Common myeloid progenitor, CD34-positive (primary cell): ENCODE measurements at regions not wholly inside any gene's neighbourhood (a gene's known extent, or its start where the extent isn't known, plus 50 kb on each side); places are given as distances from the start of the nearest gene placed in this dataset.

Experiments used
- CTCF ChIA-PET: fragments of 350-600 bp; sonication (Branson Sonifier 250); formaldehyde crosslinking; loops from one replicate; lab custom pipeline; 2021; ENCODE audit warnings: antibody characterized with exemption; lab: Charles Lee
- POLR2A ChIA-PET: fragments of 350-600 bp; sonication (Branson Sonifier 250); formaldehyde crosslinking; loops from one replicate; lab custom pipeline; 2021; ENCODE audit warnings: antibody characterized with exemption; lab: Charles Lee
- DNase-seq, 3 donors: peaks; one replicate each; pipeline versions ENCODE4 v3.0.0 to v3.0.0-alpha.2; 2013
- H3K27ac ChIP-seq, 2 experiments: 1 replicate in 1 of 2; 2 replicates in 1 of 2; pipeline ENCODE4 v1.7.0; 2013; ENCODE audit warnings: inconsistent platforms in 2 of 2, low read length in 2 of 2, mild to moderate bottlenecking in 2 of 2, low read depth in 1 of 2, moderate library complexity in 1 of 2; ENCODE audit not compliant: severe bottlenecking in 2 of 2, insufficient read depth in 1 of 2, poor library complexity in 1 of 2
- H3K27me3 ChIP-seq, 5 experiments: replicated peaks in 2 of 5; 1 replicate in 3 of 5; 2 replicates in 2 of 5; pipeline versions ENCODE4 v1.6.1 to v1.7.0; 2013; ENCODE audit warnings: low read length in 4 of 5, mild to moderate bottlenecking in 2 of 5, moderate library complexity in 2 of 5, inconsistent platforms in 1 of 5; ENCODE audit not compliant: insufficient read depth in 5 of 5, control insufficient read depth in 4 of 5
- H3K36me3 ChIP-seq, 4 experiments: 1 replicate in 2 of 4; 2 replicates in 2 of 4; pipeline versions ENCODE4 v1.6.1 to v1.7.0; 2013; ENCODE audit warnings: low read length in 3 of 4, control low read depth in 1 of 4, mild to moderate bottlenecking in 1 of 4; ENCODE audit not compliant: control insufficient read depth in 4 of 4, insufficient read depth in 4 of 4
- H3K4me1 ChIP-seq, 4 experiments: 1 replicate in 3 of 4; 2 replicates in 1 of 4; pipeline versions ENCODE4 v1.6.1 to v1.7.1; 2013; ENCODE audit warnings: low read length in 3 of 4, mild to moderate bottlenecking in 3 of 4, control low read depth in 1 of 4, inconsistent platforms in 1 of 4, moderate library complexity in 1 of 4; ENCODE audit not compliant: control insufficient read depth in 4 of 4, insufficient read depth in 4 of 4; ENCODE audit errors: control extremely low read depth in 1 of 4
- H3K4me3 ChIP-seq, 7 experiments: 1 replicate in 4 of 7; 2 replicates in 3 of 7; pipeline versions ENCODE4 v1.5.1 to v1.7.0; 2013; ENCODE audit warnings: mild to moderate bottlenecking in 7 of 7, low read length in 6 of 7, moderate library complexity in 6 of 7, inconsistent platforms in 2 of 7, low read depth in 2 of 7, control low read depth in 1 of 7; ENCODE audit not compliant: insufficient read depth in 4 of 7, control insufficient read depth in 1 of 7; ENCODE audit errors: extremely low read depth in 1 of 7
- H3K9me3 ChIP-seq, 5 experiments: 1 replicate in 4 of 5; 2 replicates in 1 of 5; pipeline versions ENCODE4 v1.6.1 to v1.7.1; 2013; ENCODE audit warnings: low read length in 4 of 5, mild to moderate bottlenecking in 2 of 5, inconsistent platforms in 1 of 5, low read depth in 1 of 5, moderate library complexity in 1 of 5; ENCODE audit not compliant: control insufficient read depth in 4 of 5, insufficient read depth in 2 of 5; ENCODE audit errors: control extremely low read depth in 1 of 5
- WGBS: methylation state at CpG from one replicate; pipeline ENCODE4 v1.1.5; 2013; ENCODE audit not compliant: insufficient coverage; 5-methylcytosine and 5-hydroxymethylcytosine counted together

GRCh38 chr5:96285823-96286222 is 147.2 kb downstream of the PCSK1 start:
- no peaks in the 10 kb centered on the region for H3K4me1 ChIP-seq
- no peak overlapping the region for H3K4me3 ChIP-seq
- POLR2A ChIA-PET: no interaction called here
- H3K9me3 ChIP-seq: peaks cover 0 to 2% (median 0%) of the 10 kb centered on the region in 5 experiments
- no peak overlapping the region for H3K27ac ChIP-seq
- H3K36me3 ChIP-seq: no peaks in the 10 kb centered on the region
- whole genome bisulfite sequencing: 86% methylated on average over 1 of the region's 1 CpG
- CTCF ChIA-PET: no interaction called here
- DNase-seq: no peak
- no peaks in the 10 kb centered on the region for H3K27me3 ChIP-seq

GRCh38 chr5:96284727-96285389 is 148.2 kb downstream of the PCSK1 start:
- ChIA-PET POLR2A (no interaction called here), CTCF (no interaction called here)
- Histone ChIP-seq H3K4me1 (no peaks in the 10 kb centered on the region), H3K9me3 (no peaks in the 10 kb centered on the region), H3K27ac (no peak overlapping the region), H3K4me3 (no peak overlapping the region), H3K36me3 (no peaks in the 10 kb centered on the region), H3K27me3 (no peaks in the 10 kb centered on the region)
- no peak for DNase-seq
- 100% methylated on average over 3 of the region's 4 CpGs for WGBS

GRCh38 chr5:96283589-96283988 is 149.5 kb downstream of the PCSK1 start:
- no peaks in the 10 kb centered on the region for H3K4me1 ChIP-seq
- CTCF ChIA-PET: no interaction called here
- no peak overlapping the region for H3K27ac ChIP-seq
- no peaks in the 10 kb centered on the region for H3K27me3 ChIP-seq
- WGBS: 25% methylated on average over 4 of the region's 5 CpGs
- H3K9me3 ChIP-seq: no peaks in the 10 kb centered on the region
- DNase-seq: no peak
- no peak overlapping the region for H3K4me3 ChIP-seq
- no peaks in the 10 kb centered on the region for H3K36me3 ChIP-seq
- POLR2A ChIA-PET: no interaction called here

GRCh38 chr5:96282020-96282419 is 151.0 kb downstream of the PCSK1 start:
- Histone ChIP-seq H3K4me3 (no peak overlapping the region), H3K4me1 (no peaks in the 10 kb centered on the region), H3K27me3 (no peaks in the 10 kb centered on the region), H3K9me3 (no peaks in the 10 kb centered on the region), H3K27ac (no peak overlapping the region), H3K36me3 (no peaks in the 10 kb centered on the region)
- WGBS: 100% methylated on average over 5 of the region's 8 CpGs
- ChIA-PET POLR2A (no interaction called here), CTCF (no interaction called here)
- DNase-seq: no peak

GRCh38 chr5:96280946-96281393 is 152.1 kb downstream of the PCSK1 start:
- Histone ChIP-seq H3K4me3 (no peak overlapping the region), H3K36me3 (no peaks in the 10 kb centered on the region), H3K4me1 (no peaks in the 10 kb centered on the region), H3K9me3 (no peaks in the 10 kb centered on the region), H3K27ac (no peak overlapping the region), H3K27me3 (no peaks in the 10 kb centered on the region)
- POLR2A ChIA-PET: no interaction called here
- WGBS: 83% methylated on average over 1 of the region's 2 CpGs
- DNase-seq: no peak
- CTCF ChIA-PET: no interaction called here

- no peak for DNase-seq
- no peak overlapping the region for H3K27ac ChIP-seq
- H3K4me3 ChIP-seq: no peak overlapping the region
- H3K36me3 ChIP-seq: no peaks in the 10 kb centered on the region
- CTCF ChIA-PET: no interaction called here
- no peaks in the 10 kb centered on the region for H3K9me3 ChIP-seq
- H3K27me3 ChIP-seq: no peaks in the 10 kb centered on the region
- POLR2A ChIA-PET: no interaction called here
- WGBS: 91% methylated on average over 4 of the region's 6 CpGs
- no peaks in the 10 kb centered on the region for H3K4me1 ChIP-seq
These were observed 153.1 kb downstream of the PCSK1 start for GRCh38 chr5:96279801-96280542.

- Histone ChIP-seq H3K4me1 (no peaks in the 10 kb centered on the region), H3K9me3 (no peaks in the 10 kb centered on the region), H3K4me3 (no peak overlapping the region), H3K27me3 (no peaks in the 10 kb centered on the region), H3K27ac (no peak overlapping the region), H3K36me3 (no peaks in the 10 kb centered on the region)
- WGBS: 96% methylated on average over 2 of the region's 3 CpGs
- no peak for DNase-seq
- CTCF ChIA-PET: no interaction called here
- POLR2A ChIA-PET: no interaction called here
These were observed 154.1 kb downstream of the PCSK1 start for GRCh38 chr5:96278981-96279380.
